ENCODE measurements at regions not wholly inside any gene's neighbourhood (a gene's known extent, or its start where the extent isn't known, plus 50 kb on each side); places are given as distances from the start of the nearest gene placed in this dataset.

GRCh38 chr1:222020553-222020952, 278.7 kb upstream of the DUSP10 start:
- ATAC-seq (no peak), DNase-seq (no peak)
- Histone ChIP-seq H3K4me1 (peaks cover 0 to 11% of the 10 kb centered on the region in 2 donors), H3K27ac (no peak overlapping the region), H3K9me3 (no peaks in the 10 kb centered on the region), H3K36me3 (no peaks in the 10 kb centered on the region), H3K27me3 (no peaks in the 10 kb centered on the region), H3K4me3 (no peak overlapping the region)
- in situ Hi-C loops (cut with MboI; ENCODE audit: low sequenced_read_pairs in 4 of 4) (no loop called here), intact Hi-C loops (cut with DNase I; ENCODE audit: low total_unique reads) (no loop called here)
- TF ChIP-seq POLR2A (IDR thresholded peaks at IDR 0.05) (no peak), CTCF (IDR thresholded peaks at IDR 0.05 in 4 of 5, conservative IDR thresholded peaks at IDR 0.05 in 1 of 5) (no peak)

GRCh38 chr1:222019029-222019428, 277.1 kb upstream of the DUSP10 start:
- in situ Hi-C loops (cut with MboI; ENCODE audit: low sequenced_read_pairs in 4 of 4) (no loop called here), intact Hi-C loops (cut with DNase I; ENCODE audit: low total_unique reads) (no loop called here)
- no peaks in the 10 kb centered on the region for H3K9me3 ChIP-seq
- H3K36me3 ChIP-seq: no peaks in the 10 kb centered on the region
- TF ChIP-seq CTCF (IDR thresholded peaks at IDR 0.05 in 4 of 5, conservative IDR thresholded peaks at IDR 0.05 in 1 of 5) (no peak), POLR2A (IDR thresholded peaks at IDR 0.05) (no peak)
- H3K27ac ChIP-seq: no peak overlapping the region
- peak in 1 of 2 donors; percentile 78 for ATAC-seq
- no peak overlapping the region for H3K4me3 ChIP-seq
- no peak for DNase-seq
- no peaks in the 10 kb centered on the region for H3K27me3 ChIP-seq
- peaks cover 0 to 10% of the 10 kb centered on the region in 2 donors for H3K4me1 ChIP-seq

- Histone ChIP-seq H3K27me3 (no peaks in the 10 kb centered on the region), H3K4me1 (peaks cover 0 to 10% of the 10 kb centered on the region in 2 donors), H3K27ac (no peak overlapping the region), H3K4me3 (no peak overlapping the region), H3K36me3 (no peaks in the 10 kb centered on the region), H3K9me3 (no peaks in the 10 kb centered on the region)
- ATAC-seq (no peak), DNase-seq (no peak)
- no peak for TF ChIP-seq CTCF (IDR thresholded peaks at IDR 0.05 in 4 of 5, conservative IDR thresholded peaks at IDR 0.05 in 1 of 5)
- no peak for TF ChIP-seq POLR2A (IDR thresholded peaks at IDR 0.05)
- in situ Hi-C loops (cut with MboI; ENCODE audit: low sequenced_read_pairs in 4 of 4) (no loop called here), intact Hi-C loops (cut with DNase I; ENCODE audit: low total_unique reads) (no loop called here)
These were observed 276.2 kb upstream of the DUSP10 start for GRCh38 chr1:222018041-222018440.

GRCh38 chr1:222015686-222016085, 273.8 kb upstream of the DUSP10 start:
- in situ Hi-C loops (cut with MboI; ENCODE audit: low sequenced_read_pairs in 4 of 4) (no loop called here), intact Hi-C loops (cut with DNase I; ENCODE audit: low total_unique reads) (no loop called here)
- ATAC-seq (no peak), DNase-seq (no peak)
- Histone ChIP-seq H3K9me3 (no peaks in the 10 kb centered on the region), H3K36me3 (no peaks in the 10 kb centered on the region), H3K4me1 (peaks cover 0 to 10% of the 10 kb centered on the region in 2 donors), H3K27me3 (no peaks in the 10 kb centered on the region), H3K4me3 (no peak overlapping the region), H3K27ac (no peak overlapping the region)
- TF ChIP-seq POLR2A (IDR thresholded peaks at IDR 0.05): no peak
- no peak for TF ChIP-seq CTCF (IDR thresholded peaks at IDR 0.05 in 4 of 5, conservative IDR thresholded peaks at IDR 0.05 in 1 of 5)

GRCh38 chr1:222014001-222014400, 272.1 kb upstream of the DUSP10 start:
- H3K27ac ChIP-seq: no peak overlapping the region
- ATAC-seq: no peak
- H3K36me3 ChIP-seq: no peaks in the 10 kb centered on the region
- no peak overlapping the region for H3K4me3 ChIP-seq
- intact Hi-C loops (cut with DNase I; ENCODE audit: low total_unique reads): no loop called here
- no peak for TF ChIP-seq POLR2A (IDR thresholded peaks at IDR 0.05)
- TF ChIP-seq CTCF (IDR thresholded peaks at IDR 0.05 in 4 of 5, conservative IDR thresholded peaks at IDR 0.05 in 1 of 5): no peak
- peaks cover 0 to 6% of the 10 kb centered on the region in 2 donors for H3K4me1 ChIP-seq
- no peak for DNase-seq
- H3K27me3 ChIP-seq: no peaks in the 10 kb centered on the region
- no peaks in the 10 kb centered on the region for H3K9me3 ChIP-seq
- in situ Hi-C loops (cut with MboI; ENCODE audit: low sequenced_read_pairs in 4 of 4): no loop called here
